IMR-90 (cell line): ENCODE measurements at regions not wholly inside any gene's neighbourhood (a gene's known extent, or its start where the extent isn't known, plus 50 kb on each side); places are given as distances from the start of the nearest gene placed in this dataset.

Source experiments
- BHLHE40 ChIP-seq: fragments of 150-350 bp; IDR thresholded peaks from 2 replicates; pipeline ENCODE4 v1.6.1; 2016; ENCODE audit warnings: mild to moderate bottlenecking, low read depth, low read length
- CEBPB ChIP-seq: IDR thresholded peaks from 2 replicates; pipeline ENCODE4 v1.6.1; 2012; ENCODE audit warnings: low read depth, low read length, improper control_type of control experiment
- CHD1 ChIP-seq: IDR thresholded peaks from 2 replicates; pipeline ENCODE4 v1.6.1; 2012; ENCODE audit warnings: low read depth, low read length, improper control_type of control experiment
- FOS ChIP-seq: fragments of 150-350 bp; IDR thresholded peaks from 2 replicates; pipeline ENCODE4 v1.6.1; 2016; ENCODE audit warnings: low read depth, low read length
- MAFK ChIP-seq: IDR thresholded peaks from 2 replicates; pipeline ENCODE4 v1.6.1; 2012; ENCODE audit warnings: low read depth, low read length, improper control_type of control experiment
- NFE2L2 ChIP-seq: fragments of 150-350 bp; IDR thresholded peaks from 2 replicates; pipeline ENCODE4 v1.6.1; 2016; ENCODE audit warnings: low read depth, mild to moderate bottlenecking, low read length
- POLR2A ChIP-seq: IDR thresholded peaks from 2 replicates; pipeline ENCODE4 v1.6.1; 2012; ENCODE audit warnings: mild to moderate bottlenecking, low read depth, low read length
- RAD21 ChIP-seq: IDR thresholded peaks from 2 replicates; pipeline ENCODE4 v1.6.1; 2012; ENCODE audit warnings: low read length, improper control_type of control experiment
- RCOR1 ChIP-seq: IDR thresholded peaks from 2 replicates; pipeline ENCODE4 v1.6.1; 2012; ENCODE audit warnings: mild to moderate bottlenecking, low read length, improper control_type of control experiment; ENCODE audit not compliant: insufficient replicate concordance
- RFX5 ChIP-seq: IDR thresholded peaks from 2 replicates; pipeline ENCODE4 v1.8.0; 2012; ENCODE audit warnings: low read depth, mild to moderate bottlenecking, low read length, moderate library complexity
- TF ChIP-seq, protein P1 (sequence below): conservative IDR thresholded peaks from 2 replicates; pipeline ENCODE4 v1.5.1; 2012; ENCODE audit warnings: mild to moderate bottlenecking, low read depth, low read length, improper control_type of control experiment
- TF ChIP-seq, protein P2 (sequence below): fragments of 150-350 bp; IDR thresholded peaks from 2 replicates; pipeline ENCODE4 v1.6.1; 2017; ENCODE audit warnings: mild to moderate bottlenecking, antibody characterized with exemption, low read length, low read depth
- TF ChIP-seq, protein P3 (sequence below): fragments of 150-350 bp; IDR thresholded peaks from 2 replicates; pipeline ENCODE4 v1.6.1; 2016; ENCODE audit warnings: low read depth, mild to moderate bottlenecking, low read length, moderate library complexity, borderline replicate concordance

DNA sequence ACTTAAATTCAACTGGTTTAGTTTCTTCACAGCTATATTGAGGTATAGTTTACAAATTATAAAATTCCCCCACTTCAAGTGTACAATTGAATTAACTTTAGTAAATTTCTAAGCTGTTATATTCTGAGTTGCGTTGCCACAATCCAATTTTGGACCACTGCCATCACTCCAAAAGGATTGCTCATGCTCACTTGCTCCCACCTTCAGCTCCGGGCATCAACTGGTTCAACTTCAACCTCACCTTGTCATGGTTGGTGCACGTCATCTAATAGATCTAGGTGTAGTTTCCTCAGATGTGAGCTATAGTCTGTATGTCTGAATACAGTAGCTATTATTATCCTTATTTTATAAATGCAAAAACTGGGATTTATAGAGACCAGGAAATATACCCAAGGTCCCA is 942.5 kb upstream of the WWC1 start:
- TF ChIP-seq POLR2A (no peak), CHD1 (no peak), CEBPB (no peak), MAFK (no peak), RCOR1 (no peak), RFX5 (no peak), RAD21 (no peak), BHLHE40 (no peak), FOS (no peak), NFE2L2 (no peak)
- TF ChIP-seq, protein P1, sequence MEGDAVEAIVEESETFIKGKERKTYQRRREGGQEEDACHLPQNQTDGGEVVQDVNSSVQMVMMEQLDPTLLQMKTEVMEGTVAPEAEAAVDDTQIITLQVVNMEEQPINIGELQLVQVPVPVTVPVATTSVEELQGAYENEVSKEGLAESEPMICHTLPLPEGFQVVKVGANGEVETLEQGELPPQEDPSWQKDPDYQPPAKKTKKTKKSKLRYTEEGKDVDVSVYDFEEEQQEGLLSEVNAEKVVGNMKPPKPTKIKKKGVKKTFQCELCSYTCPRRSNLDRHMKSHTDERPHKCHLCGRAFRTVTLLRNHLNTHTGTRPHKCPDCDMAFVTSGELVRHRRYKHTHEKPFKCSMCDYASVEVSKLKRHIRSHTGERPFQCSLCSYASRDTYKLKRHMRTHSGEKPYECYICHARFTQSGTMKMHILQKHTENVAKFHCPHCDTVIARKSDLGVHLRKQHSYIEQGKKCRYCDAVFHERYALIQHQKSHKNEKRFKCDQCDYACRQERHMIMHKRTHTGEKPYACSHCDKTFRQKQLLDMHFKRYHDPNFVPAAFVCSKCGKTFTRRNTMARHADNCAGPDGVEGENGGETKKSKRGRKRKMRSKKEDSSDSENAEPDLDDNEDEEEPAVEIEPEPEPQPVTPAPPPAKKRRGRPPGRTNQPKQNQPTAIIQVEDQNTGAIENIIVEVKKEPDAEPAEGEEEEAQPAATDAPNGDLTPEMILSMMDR, result no peak
- TF ChIP-seq, protein P2, sequence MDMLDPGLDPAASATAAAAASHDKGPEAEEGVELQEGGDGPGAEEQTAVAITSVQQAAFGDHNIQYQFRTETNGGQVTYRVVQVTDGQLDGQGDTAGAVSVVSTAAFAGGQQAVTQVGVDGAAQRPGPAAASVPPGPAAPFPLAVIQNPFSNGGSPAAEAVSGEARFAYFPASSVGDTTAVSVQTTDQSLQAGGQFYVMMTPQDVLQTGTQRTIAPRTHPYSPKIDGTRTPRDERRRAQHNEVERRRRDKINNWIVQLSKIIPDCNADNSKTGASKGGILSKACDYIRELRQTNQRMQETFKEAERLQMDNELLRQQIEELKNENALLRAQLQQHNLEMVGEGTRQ, result no peak
- TF ChIP-seq, protein P3, sequence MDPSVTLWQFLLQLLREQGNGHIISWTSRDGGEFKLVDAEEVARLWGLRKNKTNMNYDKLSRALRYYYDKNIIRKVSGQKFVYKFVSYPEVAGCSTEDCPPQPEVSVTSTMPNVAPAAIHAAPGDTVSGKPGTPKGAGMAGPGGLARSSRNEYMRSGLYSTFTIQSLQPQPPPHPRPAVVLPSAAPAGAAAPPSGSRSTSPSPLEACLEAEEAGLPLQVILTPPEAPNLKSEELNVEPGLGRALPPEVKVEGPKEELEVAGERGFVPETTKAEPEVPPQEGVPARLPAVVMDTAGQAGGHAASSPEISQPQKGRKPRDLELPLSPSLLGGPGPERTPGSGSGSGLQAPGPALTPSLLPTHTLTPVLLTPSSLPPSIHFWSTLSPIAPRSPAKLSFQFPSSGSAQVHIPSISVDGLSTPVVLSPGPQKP, result no peak
